ENCODE measurements at regions not wholly inside any gene's neighbourhood (a gene's known extent, or its start where the extent isn't known, plus 50 kb on each side); places are given as distances from the start of the nearest gene placed in this dataset.
"Not testable (repeated sequence)": the region's sequence is repeated elsewhere in the genome, so short reads cannot be mapped to it uniquely, and the experiment has no call there.

GRCh38 chr6:58351619-58352018 is 1034.2 kb downstream of the PRIM2 start:
- not testable (repeated sequence) for DNase-seq; H3K56ac ChIP-seq (ENCODE audit: insufficient read length, low read depth, low read length); H3K14ac ChIP-seq (ENCODE audit: insufficient read depth, low read length); H3K4me2 ChIP-seq (ENCODE audit: insufficient read depth, insufficient read length, low read length); H3K23me2 ChIP-seq (ENCODE audit: insufficient read length, low read depth, low read length, poor library complexity, severe bottlenecking); H3K79me2 ChIP-seq (ENCODE audit: insufficient read depth, low read length); H2BK15ac ChIP-seq (ENCODE audit: low read depth, low read length); H2AFZ ChIP-seq (ENCODE audit: low read length); H3K18ac ChIP-seq (ENCODE audit: insufficient read length, low read depth, low read length); H2BK5ac ChIP-seq (ENCODE audit: insufficient read length, low read length); H3K4me3 Mint-ChIP-seq; H4K91ac ChIP-seq (ENCODE audit: insufficient read length, low read depth, low read length); H3K27ac ChIP-seq (ENCODE audit: insufficient read length, low read depth, low read length); H3T11ph ChIP-seq (ENCODE audit: low read length); H3K9ac ChIP-seq (ENCODE audit: extremely low read depth, insufficient read length, low read length); H4K20me1 ChIP-seq (ENCODE audit: control insufficient read depth, insufficient read depth, insufficient read length); H3K27ac Mint-ChIP-seq; H3K4me1 Mint-ChIP-seq; H2BK120ac ChIP-seq (ENCODE audit: low read depth, low read length, poor library complexity, severe bottlenecking); H3K23ac ChIP-seq (ENCODE audit: insufficient read length, low read depth, low read length); H3K27me3 Mint-ChIP-seq (ENCODE audit: low read depth); H3K4me1 ChIP-seq (ENCODE audit: insufficient read depth, low read length); H3K4ac ChIP-seq (ENCODE audit: low read depth, low read length); H2BK20ac ChIP-seq (ENCODE audit: low read depth, low read length, poor library complexity, severe bottlenecking); H2BK12ac ChIP-seq (ENCODE audit: insufficient read length, low read depth, low read length); H2AK5ac ChIP-seq (ENCODE audit: insufficient read length, low read length); H4K5ac ChIP-seq (ENCODE audit: insufficient read length, low read depth, low read length); H3K27me3 ChIP-seq (ENCODE audit: insufficient read depth, low read length); H4K8ac ChIP-seq (replicated peaks; ENCODE audit: insufficient read length, low read depth, low read length); H3K79me1 ChIP-seq (ENCODE audit: insufficient read depth, low read depth, low read length, poor library complexity, severe bottlenecking)
- Mint-ChIP-seq H3K36me3 (ENCODE audit: insufficient read depth in 1 of 3, low read depth in 3 of 3) (peaks cover 0 to 15% (median 2%) of the 10 kb centered on the region in 3 experiments; a peak in 5 of 7 replicates), H3K9me3 (peaks cover 72 to 73% of the 10 kb centered on the region in 2 experiments)
- H3K9me3 ChIP-seq (ENCODE audit: control insufficient read depth, low read depth, low read length), result peaks cover 15% of the 10 kb centered on the region
- WGBS (ENCODE audit: extremely low coverage, insufficient read length, low lambda C conversion rate), result no CpG with 5 or more reads among the region's 1 CpG

DNA sequence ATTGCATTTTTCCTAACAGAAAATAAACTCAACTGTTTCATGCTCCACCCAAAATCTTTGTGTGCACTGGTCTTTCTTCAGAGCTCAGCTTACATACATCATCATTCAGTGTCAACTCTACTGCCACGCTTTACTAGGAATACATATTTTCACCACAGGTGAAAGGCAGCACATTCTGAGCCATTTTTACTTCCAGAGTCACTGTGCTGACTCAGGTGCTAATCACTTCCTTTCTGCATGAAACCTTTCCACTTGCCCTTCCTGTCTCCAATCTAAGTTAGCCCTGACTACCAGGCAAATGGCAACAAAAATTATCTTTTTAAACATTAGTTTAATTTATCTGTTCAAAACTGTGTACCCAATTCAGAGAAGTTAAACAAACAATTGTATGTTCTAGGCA is 1041.0 kb downstream of the PRIM2 start:
- H3K36me3 Mint-ChIP-seq (ENCODE audit: insufficient read depth in 1 of 3, low read depth in 3 of 3); H3K23me2 ChIP-seq (ENCODE audit: insufficient read length, low read depth, low read length, poor library complexity, severe bottlenecking); H4K8ac ChIP-seq (replicated peaks; ENCODE audit: insufficient read length, low read depth, low read length); H4K5ac ChIP-seq (ENCODE audit: insufficient read length, low read depth, low read length); H2BK120ac ChIP-seq (ENCODE audit: low read depth, low read length, poor library complexity, severe bottlenecking); H2BK20ac ChIP-seq (ENCODE audit: low read depth, low read length, poor library complexity, severe bottlenecking); H2BK15ac ChIP-seq (ENCODE audit: low read depth, low read length); H2AK5ac ChIP-seq (ENCODE audit: insufficient read length, low read length); H3K79me2 ChIP-seq (ENCODE audit: insufficient read depth, low read length); DNase-seq; H3K4me1 ChIP-seq (ENCODE audit: insufficient read depth, low read length); H3K9ac ChIP-seq (ENCODE audit: extremely low read depth, insufficient read length, low read length); H3K27ac ChIP-seq (ENCODE audit: insufficient read length, low read depth, low read length); H3K27me3 Mint-ChIP-seq (ENCODE audit: low read depth); H3K79me1 ChIP-seq (ENCODE audit: insufficient read depth, low read depth, low read length, poor library complexity, severe bottlenecking); H2BK5ac ChIP-seq (ENCODE audit: insufficient read length, low read length); H4K20me1 ChIP-seq (ENCODE audit: control insufficient read depth, insufficient read depth, insufficient read length); H3K18ac ChIP-seq (ENCODE audit: insufficient read length, low read depth, low read length); H3K4me3 Mint-ChIP-seq; H3K56ac ChIP-seq (ENCODE audit: insufficient read length, low read depth, low read length); H3K27me3 ChIP-seq (ENCODE audit: insufficient read depth, low read length); H3K4ac ChIP-seq (ENCODE audit: low read depth, low read length); H3T11ph ChIP-seq (ENCODE audit: low read length); H3K4me2 ChIP-seq (ENCODE audit: insufficient read depth, insufficient read length, low read length); H3K23ac ChIP-seq (ENCODE audit: insufficient read length, low read depth, low read length); H2BK12ac ChIP-seq (ENCODE audit: insufficient read length, low read depth, low read length); H2AFZ ChIP-seq (ENCODE audit: low read length); H3K14ac ChIP-seq (ENCODE audit: insufficient read depth, low read length); H4K91ac ChIP-seq (ENCODE audit: insufficient read length, low read depth, low read length); H3K27ac Mint-ChIP-seq; H3K4me1 Mint-ChIP-seq: not testable (repeated sequence)
- H3K9me3 Mint-ChIP-seq, result peaks cover 58 to 62% of the 10 kb centered on the region in 2 experiments
- no CpG with 5 or more reads among the region's 1 CpG for WGBS (ENCODE audit: extremely low coverage, insufficient read length, low lambda C conversion rate)
- peaks cover 27% of the 10 kb centered on the region for H3K9me3 ChIP-seq (ENCODE audit: control insufficient read depth, low read depth, low read length)
